Lung (tissue), 11 donors: ENCODE measurements at regions not wholly inside any gene's neighbourhood (a gene's known extent, or its start where the extent isn't known, plus 50 kb on each side); places are given as distances from the start of the nearest gene placed in this dataset.

Source experiments
- ATAC-seq: fragments of 200-7000 bp; cut with Tn5 transposase; one replicate; pipeline ENCODE4 v1.9.1; 2020; ENCODE audit warnings: moderate number of reproducible peaks; ENCODE audit not compliant: insufficient read depth, low FRiP score
- DNase-seq, 3 donors: peaks; one replicate each; pipeline ENCODE4 v3.0.0-alpha.2; 2013 to 2017
- H3K27ac ChIP-seq, 2 donors: one replicate each; pipeline ENCODE4 v1.5.1; 2013; ENCODE audit warnings: mild to moderate bottlenecking in 2 of 2, moderate library complexity in 2 of 2, control low read depth in 1 of 2, inconsistent platforms in 1 of 2, low read depth in 1 of 2, low read length in 1 of 2
- H3K27me3 ChIP-seq, 3 donors: one replicate each; pipeline ENCODE4 v1.5.1; 2013; ENCODE audit warnings: low read length in 2 of 3; ENCODE audit not compliant: control insufficient read depth in 3 of 3, insufficient read depth in 3 of 3
- H3K36me3 ChIP-seq, 4 donors: one replicate each; pipeline ENCODE4 v1.5.1; 2013; ENCODE audit warnings: low read length in 4 of 4, mild to moderate bottlenecking in 1 of 4, moderate library complexity in 1 of 4; ENCODE audit not compliant: control insufficient read depth in 4 of 4, insufficient read depth in 4 of 4
- H3K4me1 ChIP-seq, 5 donors: one replicate each; pipeline ENCODE4 v1.5.1; 2013; ENCODE audit warnings: low read length in 5 of 5, mild to moderate bottlenecking in 2 of 5, moderate library complexity in 1 of 5; ENCODE audit not compliant: control insufficient read depth in 5 of 5, insufficient read depth in 5 of 5
- H3K4me3 ChIP-seq: one replicate; pipeline ENCODE4 v1.5.1; 2013; ENCODE audit warnings: mild to moderate bottlenecking, control low read depth, moderate library complexity
- H3K9ac ChIP-seq, 2 donors: one replicate each; pipeline ENCODE4 v1.5.1; 2013; ENCODE audit warnings: low read length in 2 of 2, control low read depth in 1 of 2; ENCODE audit not compliant: insufficient read depth in 1 of 2
- H3K9me3 ChIP-seq, 4 donors: one replicate each; pipeline ENCODE4 v1.5.1; 2013; ENCODE audit warnings: low read length in 3 of 4, mild to moderate bottlenecking in 1 of 4, moderate library complexity in 1 of 4; ENCODE audit not compliant: control insufficient read depth in 4 of 4, insufficient read depth in 3 of 4
- WGBS, 2 donors: extraction: QIAGEN DNeasy Blood & Tissue Kit; methylation state at CpG; one replicate each; pipeline ENCODE4 v1.1.7; 2013; 5-methylcytosine and 5-hydroxymethylcytosine counted together
- TF ChIP-seq, protein P1 (sequence below): IDR thresholded peaks from 2 replicates; pipeline ENCODE4 v1.5.1; 2012; ENCODE audit warnings: mild to moderate bottlenecking; ENCODE audit errors: control extremely low read depth, extremely low read depth
- donor health status: control.
- donor health status: control.
- donor health status: Bipolar disorder and iron deficiency.
- donor health status: healthy.
- donor health status: DM: yes; HTN: yes; CAD: no.

- TF ChIP-seq, protein P1, sequence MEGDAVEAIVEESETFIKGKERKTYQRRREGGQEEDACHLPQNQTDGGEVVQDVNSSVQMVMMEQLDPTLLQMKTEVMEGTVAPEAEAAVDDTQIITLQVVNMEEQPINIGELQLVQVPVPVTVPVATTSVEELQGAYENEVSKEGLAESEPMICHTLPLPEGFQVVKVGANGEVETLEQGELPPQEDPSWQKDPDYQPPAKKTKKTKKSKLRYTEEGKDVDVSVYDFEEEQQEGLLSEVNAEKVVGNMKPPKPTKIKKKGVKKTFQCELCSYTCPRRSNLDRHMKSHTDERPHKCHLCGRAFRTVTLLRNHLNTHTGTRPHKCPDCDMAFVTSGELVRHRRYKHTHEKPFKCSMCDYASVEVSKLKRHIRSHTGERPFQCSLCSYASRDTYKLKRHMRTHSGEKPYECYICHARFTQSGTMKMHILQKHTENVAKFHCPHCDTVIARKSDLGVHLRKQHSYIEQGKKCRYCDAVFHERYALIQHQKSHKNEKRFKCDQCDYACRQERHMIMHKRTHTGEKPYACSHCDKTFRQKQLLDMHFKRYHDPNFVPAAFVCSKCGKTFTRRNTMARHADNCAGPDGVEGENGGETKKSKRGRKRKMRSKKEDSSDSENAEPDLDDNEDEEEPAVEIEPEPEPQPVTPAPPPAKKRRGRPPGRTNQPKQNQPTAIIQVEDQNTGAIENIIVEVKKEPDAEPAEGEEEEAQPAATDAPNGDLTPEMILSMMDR, result no peak
- H3K4me1 ChIP-seq, result peaks cover 0 to 39% (median 0%) of the 10 kb centered on the region in 5 donors
Observed at GRCh38 chr16:63385714-63386432, 1349.6 kb upstream of the CDH8 start.

GRCh38 chr16:63373744-63374143 is 1337.5 kb upstream of the CDH8 start:
- H3K4me1 ChIP-seq, result peaks cover 0 to 9% (median 0%) of the 10 kb centered on the region in 5 donors
- H3K4me3 ChIP-seq, result no peak overlapping the region
- DNase-seq (no peak), ATAC-seq (no peak)
- WGBS, 2 donors, result 72 to 89% methylated on average over 1 of the region's 1 CpG
- no peaks in the 10 kb centered on the region for H3K36me3 ChIP-seq
- H3K9me3 ChIP-seq, result no peaks in the 10 kb centered on the region
- TF ChIP-seq, protein P1, result no peak
- no peak overlapping the region for H3K9ac ChIP-seq
- H3K27me3 ChIP-seq, result no peaks in the 10 kb centered on the region
- no peak overlapping the region for H3K27ac ChIP-seq

More at GRCh38 chr16:63385714-63386432, 1349.6 kb upstream of the CDH8 start:
- ATAC-seq (no peak), DNase-seq (peak in 2 of 3 donors; percentile 17 to 22)
- Histone ChIP-seq H3K27me3 (no peaks in the 10 kb centered on the region), H3K4me3 (no peak overlapping the region), H3K9ac (no peak overlapping the region), H3K36me3 (no peaks in the 10 kb centered on the region), H3K9me3 (no peaks in the 10 kb centered on the region), H3K27ac (no peak overlapping the region)
- WGBS, 2 donors, result 63 to 79% methylated on average over 7 of the region's 7 CpGs

DNA sequence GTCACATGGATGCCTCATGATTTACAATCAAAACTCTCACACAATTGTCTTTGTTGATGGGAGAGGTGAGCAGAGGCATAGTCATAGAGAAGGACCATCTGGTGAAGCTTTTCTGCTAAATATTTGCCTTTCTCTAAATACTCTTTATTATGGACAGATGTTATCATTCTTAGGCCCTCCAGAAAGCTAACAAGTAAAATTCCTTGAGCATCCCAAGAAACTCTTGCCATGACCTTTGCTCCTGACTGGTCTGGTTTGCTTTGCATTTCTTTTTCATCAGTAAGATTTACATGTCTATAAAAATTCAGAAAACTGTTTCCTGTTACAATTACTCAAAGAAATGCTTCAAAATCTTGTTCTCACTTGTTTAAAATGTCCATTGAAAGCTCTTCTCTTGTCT is 1336.6 kb upstream of the CDH8 start:
- no peak for DNase-seq
- no peak for ATAC-seq
- Histone ChIP-seq H3K9ac (no peak overlapping the region), H3K9me3 (no peaks in the 10 kb centered on the region), H3K27ac (no peak overlapping the region), H3K36me3 (no peaks in the 10 kb centered on the region), H3K27me3 (no peaks in the 10 kb centered on the region), H3K4me1 (peaks cover 0 to 9% (median 0%) of the 10 kb centered on the region in 5 donors), H3K4me3 (no peak overlapping the region)
- TF ChIP-seq, protein P1, result no peak

- peaks cover 0 to 9% (median 0%) of the 10 kb centered on the region in 5 donors for H3K4me1 ChIP-seq
- ATAC-seq, result no peak
- no peaks in the 10 kb centered on the region for H3K36me3 ChIP-seq
- H3K9ac ChIP-seq, result no peak overlapping the region
- no peak overlapping the region for H3K4me3 ChIP-seq
- 20 to 23% methylated on average over 3 of the region's 3 CpGs for WGBS, 2 donors
- TF ChIP-seq, protein P1, result no peak
- H3K27ac ChIP-seq, result no peak overlapping the region
- no peaks in the 10 kb centered on the region for H3K9me3 ChIP-seq
- DNase-seq, result peak in 2 of 3 donors; percentile 29 to 38
- H3K27me3 ChIP-seq, result no peaks in the 10 kb centered on the region
Observed at GRCh38 chr16:63372283-63372682, 1336.0 kb upstream of the CDH8 start.
